Eye (tissue), 1 donor: ENCODE measurements at regions not wholly inside any gene's neighbourhood (a gene's known extent, or its start where the extent isn't known, plus 50 kb on each side); places are given as distances from the start of the nearest gene placed in this dataset.

ENCODE experiments used
- DNase-seq: peaks from one replicate; pipeline ENCODE4 v3.0.0-alpha.2; 2015

GRCh38 chr16:77555126-77555525 is 120.3 kb upstream of the ADAMTS18 start:
- DNase-seq: peak; percentile 61

GRCh38 chr16:77555791-77556190 is 121.0 kb upstream of the ADAMTS18 start:
- peak; percentile 89 for DNase-seq

GRCh38 chr16:77556201-77556873 is 121.5 kb upstream of the ADAMTS18 start:
- peak; percentile 87 for DNase-seq

- DNase-seq: no peak
These were observed 122.6 kb upstream of the ADAMTS18 start for GRCh38 chr16:77557385-77557784.

GRCh38 chr16:77558786-77559185 is 124.0 kb upstream of the ADAMTS18 start:
- no peak for DNase-seq

GRCh38 chr16:77562497-77562896 is 127.7 kb upstream of the ADAMTS18 start:
- no peak for DNase-seq

- DNase-seq: no peak
These were observed 130.1 kb upstream of the ADAMTS18 start for GRCh38 chr16:77564791-77565390.

- DNase-seq: no peak
These were observed 134.6 kb upstream of the ADAMTS18 start for GRCh38 chr16:77569406-77569805.

- DNase-seq: no peak
These were observed 135.7 kb upstream of the ADAMTS18 start for GRCh38 chr16:77570574-77570973.

GRCh38 chr16:77571115-77571862 is 136.5 kb upstream of the ADAMTS18 start:
- DNase-seq: no peak

- DNase-seq: no peak
These were observed 140.2 kb upstream of the ADAMTS18 start for GRCh38 chr16:77574867-77575624.

- DNase-seq: peak; percentile 39
These were observed 142.9 kb upstream of the NUDT7 start for GRCh38 chr16:77579351-77579891.

- no peak for DNase-seq
These were observed 140.6 kb upstream of the NUDT7 start for GRCh38 chr16:77581706-77582105.

- DNase-seq: peak; percentile 88
These were observed 138.0 kb upstream of the NUDT7 start for GRCh38 chr16:77584205-77584859.

- no peak for DNase-seq
These were observed 136.7 kb upstream of the NUDT7 start for GRCh38 chr16:77585379-77586251.

- no peak for DNase-seq
These were observed 133.9 kb upstream of the NUDT7 start for GRCh38 chr16:77588389-77588788.

- no peak for DNase-seq
These were observed 133.1 kb upstream of the NUDT7 start for GRCh38 chr16:77589071-77589765.

GRCh38 chr16:77590707-77591106 is 131.6 kb upstream of the NUDT7 start:
- DNase-seq: no peak

GRCh38 chr16:77591347-77591746 is 131.0 kb upstream of the NUDT7 start:
- DNase-seq: no peak

GRCh38 chr16:77592021-77592420 is 130.3 kb upstream of the NUDT7 start:
- DNase-seq: no peak

GRCh38 chr16:77594057-77594456 is 128.3 kb upstream of the NUDT7 start:
- DNase-seq: no peak
